ENCODE measurements at regions not wholly inside any gene's neighbourhood (a gene's known extent, or its start where the extent isn't known, plus 50 kb on each side); places are given as distances from the start of the nearest gene placed in this dataset.

GRCh38 chr18:39862341-39862740 is 2092.7 kb upstream of the PIK3C3 start:
- H3K27ac ChIP-seq: no peak overlapping the region
- no peak overlapping the region for H3K4me3 ChIP-seq
- TF ChIP-seq POLR2A (IDR thresholded peaks at IDR 0.05) (no peak), CTCF (IDR thresholded peaks at IDR 0.05) (no peak), EP300 (IDR thresholded peaks at IDR 0.05) (no peak)
- 95 to 98% methylated on average over 2 of the region's 2 CpGs for WGBS, 2 donors
- no peaks in the 10 kb centered on the region for H3K9me3 ChIP-seq
- H3K4me1 ChIP-seq: no peaks in the 10 kb centered on the region
- H3K36me3 ChIP-seq: no peaks in the 10 kb centered on the region
- no peaks in the 10 kb centered on the region for H3K27me3 ChIP-seq
- DNase-seq (ENCODE audit: low spot score in 2 of 2): no peak

GRCh38 chr18:39854291-39854690 is 2100.7 kb upstream of the PIK3C3 start:
- no peak for DNase-seq (ENCODE audit: low spot score in 2 of 2)
- Histone ChIP-seq H3K9me3 (no peaks in the 10 kb centered on the region), H3K27me3 (no peaks in the 10 kb centered on the region), H3K27ac (no peak overlapping the region), H3K4me1 (no peaks in the 10 kb centered on the region), H3K36me3 (no peaks in the 10 kb centered on the region), H3K4me3 (no peak overlapping the region)
- TF ChIP-seq CTCF (IDR thresholded peaks at IDR 0.05) (no peak), POLR2A (IDR thresholded peaks at IDR 0.05) (no peak), EP300 (IDR thresholded peaks at IDR 0.05) (no peak)
- 63 to 72% methylated on average over 3 of the region's 3 CpGs for WGBS, 2 donors

GRCh38 chr18:39846265-39846664 is 2108.8 kb upstream of the PIK3C3 start:
- H3K4me3 ChIP-seq: no peak overlapping the region

GRCh38 chr18:39845631-39846030 is 2109.4 kb upstream of the PIK3C3 start:
- Histone ChIP-seq H3K27ac (no peak overlapping the region), H3K36me3 (no peaks in the 10 kb centered on the region), H3K4me1 (peaks cover 0 to 19% (median 0%) of the 10 kb centered on the region in 4 donors), H3K27me3 (no peaks in the 10 kb centered on the region), H3K4me3 (no peak overlapping the region), H3K9me3 (no peaks in the 10 kb centered on the region)
- TF ChIP-seq POLR2A (IDR thresholded peaks at IDR 0.05) (no peak), CTCF (IDR thresholded peaks at IDR 0.05) (no peak), EP300 (IDR thresholded peaks at IDR 0.05) (no peak)
- no peak for DNase-seq (ENCODE audit: low spot score in 2 of 2)
- WGBS, 2 donors: 83 to 90% methylated on average over 1 of the region's 1 CpG

More at GRCh38 chr18:39846265-39846664, 2108.8 kb upstream of the PIK3C3 start:
- DNase-seq (ENCODE audit: low spot score in 2 of 2): no peak
- no peaks in the 10 kb centered on the region for H3K36me3 ChIP-seq
- H3K27ac ChIP-seq: no peak overlapping the region
- H3K9me3 ChIP-seq: no peaks in the 10 kb centered on the region
- no peaks in the 10 kb centered on the region for H3K27me3 ChIP-seq
- 61 to 69% methylated on average over 5 of the region's 5 CpGs for WGBS, 2 donors
- TF ChIP-seq POLR2A (IDR thresholded peaks at IDR 0.05): no peak
- TF ChIP-seq EP300 (IDR thresholded peaks at IDR 0.05): no peak
- TF ChIP-seq CTCF (IDR thresholded peaks at IDR 0.05): no peak
- H3K4me1 ChIP-seq: peaks cover 0 to 12% (median 0%) of the 10 kb centered on the region in 4 donors

GRCh38 chr18:39845106-39845505 is 2109.9 kb upstream of the PIK3C3 start:
- Histone ChIP-seq H3K4me3 (no peak overlapping the region), H3K4me1 (peaks cover 0 to 21% (median 0%) of the 10 kb centered on the region in 4 donors), H3K27me3 (no peaks in the 10 kb centered on the region), H3K27ac (no peak overlapping the region), H3K36me3 (no peaks in the 10 kb centered on the region), H3K9me3 (no peaks in the 10 kb centered on the region)
- TF ChIP-seq POLR2A (IDR thresholded peaks at IDR 0.05): no peak
- no peak for TF ChIP-seq CTCF (IDR thresholded peaks at IDR 0.05)
- TF ChIP-seq EP300 (IDR thresholded peaks at IDR 0.05): no peak
- 81 to 82% methylated on average over 2 of the region's 2 CpGs for WGBS, 2 donors
- no peak for DNase-seq (ENCODE audit: low spot score in 2 of 2)
